K562 (cell line): ENCODE measurements at regions not wholly inside any gene's neighbourhood (a gene's known extent, or its start where the extent isn't known, plus 50 kb on each side); places are given as distances from the start of the nearest gene placed in this dataset.

Experiments used
- ATAC-seq: fragments of 200-7000 bp; cut with Tn5 transposase; 3 replicates; pipeline ENCODE4 v1.9.1; 2020; ENCODE audit warnings: moderate library complexity
- BruUV-seq: library from RNA; stranded (reverse); fragments of 400-500 nt; replicated peaks from 2 replicates; lab custom pipeline; 2021; lab: Mats Ljungman, UMichigan
- CTCF ChIA-PET: fragments of 300-600 bp; formaldehyde crosslinking; extraction: SDS; loops from one replicate; lab custom pipeline; 2021; ENCODE audit warnings: low intra/inter-chr PET ratio; lab: Yijun Ruan, JAX
- POLR2A ChIA-PET: fragments of 300-600, 350-650 bp; sonication (Branson Sonifier 250); formaldehyde crosslinking; extraction: SDS; loops from one replicate; lab custom pipeline; 2021; ENCODE audit warnings: antibody characterized with exemption, inconsistent platforms; lab: Yijun Ruan, JAX
- DNase-seq, 4 experiments: peaks; one replicate each; pipeline versions ENCODE4 v3.0.0 to v3.0.0-alpha.2; 2011 to 2018; ENCODE audit warnings: low spot score in 3 of 4, mixed read lengths in 3 of 4; ENCODE audit errors: extremely low read depth in 1 of 4
- FAIRE-seq: peaks from 2 replicates; lab custom pipeline; 2011; peaks lifted over from hg19 to GRCh38; lab: Jason Lieb, UNC
- H2AFZ ChIP-seq: 2 replicates; pipeline ENCODE4 v1.6.0; 2011; ENCODE audit warnings: low read depth, low read length, control low read depth, inconsistent platforms
- H3K27ac ChIP-seq: fragments of 200-600 bp; 3 replicates; pipeline ENCODE4 v1.8.0; 2011; ENCODE audit warnings: low read depth, mild to moderate bottlenecking, control low read depth, inconsistent platforms, low read length, moderate library complexity, mixed read lengths; ENCODE audit errors: extremely low read depth
- H3K27me3 ChIP-seq, 2 experiments: fragments of 300-600 bp in 1 of 2; 2 replicates in 1 of 2; 3 replicates in 1 of 2; pipeline versions ENCODE4 v1.6.0 to v1.8.0; 2011; ENCODE audit warnings: inconsistent platforms in 2 of 2, low read length in 2 of 2, mild to moderate bottlenecking in 1 of 2, mixed read lengths in 1 of 2, moderate library complexity in 1 of 2; ENCODE audit not compliant: control insufficient read depth in 2 of 2, insufficient read depth in 2 of 2
- H3K36me3 ChIP-seq: fragments of 300-600 bp; 3 replicates; pipeline ENCODE4 v1.8.0; 2011; ENCODE audit warnings: mild to moderate bottlenecking, low read length, inconsistent platforms; ENCODE audit not compliant: control insufficient read depth, insufficient read depth
- H3K4me1 ChIP-seq, 2 experiments: fragments of 200-600 bp in 1 of 2; replicated peaks in 1 of 2; 2 replicates in 1 of 2; 3 replicates in 1 of 2; pipeline versions ENCODE4 v1.5.1 to v1.8.0; 2011; ENCODE audit warnings: inconsistent platforms in 2 of 2, low read length in 2 of 2, mild to moderate bottlenecking in 1 of 2, mixed read lengths in 1 of 2, moderate library complexity in 1 of 2; ENCODE audit not compliant: control insufficient read depth in 2 of 2, insufficient read depth in 2 of 2
- H3K4me2 ChIP-seq: 2 replicates; pipeline ENCODE4 v1.6.1; 2011; ENCODE audit warnings: low read length, control low read depth, inconsistent platforms, mixed read lengths; ENCODE audit not compliant: insufficient read depth
- H3K4me3 ChIP-seq: fragments of 200-600 bp; sonication (generic), shearing (Covaris generic); 2 replicates; pipeline ENCODE4 v1.5.1; 2016; ENCODE audit warnings: control low read depth, inconsistent platforms
- H3K79me2 ChIP-seq: fragments of 200-600 bp; 3 replicates; pipeline ENCODE4 v1.8.0; 2011; ENCODE audit warnings: low read length, inconsistent platforms; ENCODE audit not compliant: control insufficient read depth, insufficient read depth
- H3K9ac ChIP-seq, 2 experiments: 2 replicates each; pipeline versions ENCODE4 v1.6.0 to v1.6.1; 2011; ENCODE audit warnings: low read depth in 2 of 2, low read length in 2 of 2, control low read depth in 1 of 2, inconsistent platforms in 1 of 2, mild to moderate bottlenecking in 1 of 2, mixed read lengths in 1 of 2; ENCODE audit not compliant: insufficient read depth in 1 of 2
- H3K9me1 ChIP-seq: one replicate; pipeline ENCODE4 v1.6.0; 2011; ENCODE audit warnings: inconsistent platforms, mild to moderate bottlenecking, low read length, moderate library complexity; ENCODE audit not compliant: control insufficient read depth, insufficient read depth
- H3K9me3 ChIP-seq: replicated peaks from 2 replicates; pipeline ENCODE4 v1.5.1; 2011; ENCODE audit warnings: low read depth, low read length, inconsistent platforms; ENCODE audit not compliant: control insufficient read depth, insufficient read depth
- H4K20me1 ChIP-seq: replicated peaks from 2 replicates; pipeline ENCODE4 v1.6.1; 2011; ENCODE audit warnings: low read length, inconsistent platforms, mixed read lengths; ENCODE audit not compliant: control insufficient read depth, insufficient read depth
- MNT ChIP-seq, 2 experiments: fragments of 450-650 bp; conservative IDR thresholded peaks; 2 replicates each; pipeline ENCODE4 v1.6.1; 2017; ENCODE audit warnings: mild to moderate bottlenecking in 2 of 2, moderate library complexity in 2 of 2
- NFIC ChIP-seq: fragments of 450-650 bp; IDR thresholded peaks from 2 replicates; pipeline ENCODE4 v1.6.1; 2017; ENCODE audit warnings: mild to moderate bottlenecking, inconsistent platforms
- WGBS: fragments of 100-300 bp; shearing (Covaris generic); methylation state at CpG from one replicate; pipeline ENCODE4 v1.1.6; 2016; ENCODE audit warnings: low coverage, mixed read lengths; ENCODE audit not compliant: insufficient coverage; ENCODE audit errors: missing lambda C conversion rate; 5-methylcytosine and 5-hydroxymethylcytosine counted together
- in situ Hi-C: fragments of 300-500 bp; cut with MboI; formaldehyde crosslinking; loops from 4 replicates; pipeline ENCODE4 v1.15.0; 2018; ENCODE audit warnings: inconsistent platforms, mixed read lengths
- intact Hi-C: fragments of 100-400 bp; cut with micrococcal nuclease; formaldehyde crosslinking; loops from 2 replicates; pipeline ENCODE4 v1.14.2; 2022
- TF ChIP-seq, protein P1 (sequence below): fragments of 450-650 bp; IDR thresholded peaks from 2 replicates; pipeline ENCODE4 v1.6.1; 2018; ENCODE audit warnings: mild to moderate bottlenecking, low read depth; ENCODE audit not compliant: partially characterized antibody

DNA sequence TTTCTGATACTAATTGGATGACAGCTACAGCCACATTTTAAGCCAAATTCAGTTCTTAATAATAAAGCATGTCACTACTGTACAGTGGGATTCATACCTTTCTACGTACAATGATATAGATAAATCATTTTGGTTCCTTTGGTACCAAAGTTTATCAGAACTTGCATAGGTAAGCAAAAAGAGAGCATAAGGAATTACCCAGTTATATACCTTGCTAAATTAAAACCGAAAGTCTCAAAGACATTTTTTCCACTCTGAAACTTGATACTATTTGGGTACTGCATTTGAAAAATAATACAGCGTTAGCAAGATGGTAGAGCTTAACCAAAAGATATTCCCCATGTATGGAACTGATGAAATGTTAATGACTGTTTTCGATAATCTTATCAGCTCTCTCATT is 400.9 kb upstream of the ADGRL3 start:
- Histone ChIP-seq H3K27me3 (no peaks in the 10 kb centered on the region), H3K4me3 (no peak overlapping the region), H3K36me3 (no peaks in the 10 kb centered on the region), H3K4me1 (no peaks in the 10 kb centered on the region), H3K9me1 (no peaks in the 10 kb centered on the region), H2AFZ (no peak overlapping the region), H3K9ac (no peak overlapping the region), H3K4me2 (no peak overlapping the region), H3K79me2 (no peaks in the 10 kb centered on the region), H4K20me1 (no peaks in the 10 kb centered on the region), H3K27ac (no peak overlapping the region), H3K9me3 (no peaks in the 10 kb centered on the region)
- 4% methylated on average over 4 of the region's 4 CpGs for WGBS
- CTCF ChIA-PET, result no interaction called here
- no peak for TF ChIP-seq MNT (conservative IDR thresholded peaks at IDR 0.05)
- no peak for TF ChIP-seq NFIC
- TF ChIP-seq, protein P1, sequence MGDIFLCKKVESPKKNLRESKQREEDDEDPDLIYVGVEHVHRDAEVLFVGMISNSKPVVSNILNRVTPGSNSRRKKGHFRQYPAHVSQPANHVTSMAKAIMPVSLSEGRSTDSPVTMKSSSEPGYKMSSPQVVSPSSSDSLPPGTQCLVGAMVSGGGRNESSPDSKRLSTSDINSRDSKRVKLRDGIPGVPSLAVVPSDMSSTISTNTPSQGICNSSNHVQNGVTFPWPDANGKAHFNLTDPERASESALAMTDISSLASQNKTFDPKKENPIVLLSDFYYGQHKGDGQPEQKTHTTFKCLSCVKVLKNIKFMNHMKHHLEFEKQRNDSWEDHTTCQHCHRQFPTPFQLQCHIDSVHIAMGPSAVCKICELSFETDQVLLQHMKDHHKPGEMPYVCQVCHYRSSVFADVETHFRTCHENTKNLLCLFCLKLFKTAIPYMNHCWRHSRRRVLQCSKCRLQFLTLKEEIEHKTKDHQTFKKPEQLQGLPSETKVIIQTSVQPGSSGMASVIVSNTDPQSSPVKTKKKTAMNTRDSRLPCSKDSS, result no peak
- in situ Hi-C loops (no loop called here), intact Hi-C loops (no loop called here)
- ATAC-seq, result no peak
- DNase-seq, result no peak
- BruUV-seq, result no TSS peak
- POLR2A ChIA-PET, result no interaction called here
- no peak for FAIRE-seq
